ENCODE measurements at regions not wholly inside any gene's neighbourhood (a gene's known extent, or its start where the extent isn't known, plus 50 kb on each side); places are given as distances from the start of the nearest gene placed in this dataset.

DNA sequence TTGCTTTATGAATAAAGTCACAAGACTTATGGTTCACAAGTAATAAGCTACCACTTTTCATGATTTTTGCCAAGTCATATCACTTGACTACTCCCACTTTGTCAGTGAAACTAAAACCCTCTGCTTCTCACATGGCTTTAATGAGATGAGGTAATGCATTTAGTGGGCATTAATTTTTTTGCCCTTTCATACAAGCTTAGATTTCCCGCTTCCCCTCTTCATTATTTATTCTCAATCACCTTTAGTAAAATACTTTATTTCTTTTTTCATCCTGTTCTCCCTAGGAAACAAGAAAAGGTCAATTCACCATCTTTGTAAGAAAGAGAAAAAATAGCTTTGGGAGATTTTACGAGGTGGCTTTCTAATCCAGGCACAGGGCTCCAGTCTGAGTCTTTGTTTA lies 109.6 kb upstream of the STARD3NL start:
- H3K4me3 ChIP-seq = no peak overlapping the region
- no peak for DNase-seq (ENCODE audit: low spot score)
- TF ChIP-seq, protein P1, sequence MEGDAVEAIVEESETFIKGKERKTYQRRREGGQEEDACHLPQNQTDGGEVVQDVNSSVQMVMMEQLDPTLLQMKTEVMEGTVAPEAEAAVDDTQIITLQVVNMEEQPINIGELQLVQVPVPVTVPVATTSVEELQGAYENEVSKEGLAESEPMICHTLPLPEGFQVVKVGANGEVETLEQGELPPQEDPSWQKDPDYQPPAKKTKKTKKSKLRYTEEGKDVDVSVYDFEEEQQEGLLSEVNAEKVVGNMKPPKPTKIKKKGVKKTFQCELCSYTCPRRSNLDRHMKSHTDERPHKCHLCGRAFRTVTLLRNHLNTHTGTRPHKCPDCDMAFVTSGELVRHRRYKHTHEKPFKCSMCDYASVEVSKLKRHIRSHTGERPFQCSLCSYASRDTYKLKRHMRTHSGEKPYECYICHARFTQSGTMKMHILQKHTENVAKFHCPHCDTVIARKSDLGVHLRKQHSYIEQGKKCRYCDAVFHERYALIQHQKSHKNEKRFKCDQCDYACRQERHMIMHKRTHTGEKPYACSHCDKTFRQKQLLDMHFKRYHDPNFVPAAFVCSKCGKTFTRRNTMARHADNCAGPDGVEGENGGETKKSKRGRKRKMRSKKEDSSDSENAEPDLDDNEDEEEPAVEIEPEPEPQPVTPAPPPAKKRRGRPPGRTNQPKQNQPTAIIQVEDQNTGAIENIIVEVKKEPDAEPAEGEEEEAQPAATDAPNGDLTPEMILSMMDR (IDR thresholded peaks at IDR 0.05) = no peak

DNA sequence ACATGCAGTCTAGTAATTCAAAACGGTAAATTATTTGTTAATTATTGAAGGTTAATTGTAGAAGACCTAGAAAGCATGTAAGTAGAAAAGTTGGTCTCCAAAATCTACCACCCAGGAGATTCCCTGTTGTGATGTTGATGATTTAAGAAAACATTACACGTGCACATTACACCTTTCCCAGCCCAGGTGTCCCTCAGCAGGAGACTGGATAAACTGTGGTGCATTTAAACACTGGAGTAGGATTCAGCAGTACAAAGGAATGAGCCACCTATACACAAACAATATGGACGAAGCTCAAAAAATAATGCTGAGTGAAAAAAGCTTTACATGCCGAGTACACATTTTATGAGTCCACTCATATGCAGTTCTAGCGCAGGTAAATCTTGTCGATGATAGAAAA lies 109.0 kb upstream of the STARD3NL start:
- no peak for DNase-seq (ENCODE audit: low spot score)
- TF ChIP-seq, protein P1 (IDR thresholded peaks at IDR 0.05) = no peak
- no peak overlapping the region for H3K27ac ChIP-seq
- no peak overlapping the region for H3K4me3 ChIP-seq

More for the DNA sequence above, 109.6 kb upstream of the STARD3NL start:
- H3K27ac ChIP-seq = no peak overlapping the region

DNA sequence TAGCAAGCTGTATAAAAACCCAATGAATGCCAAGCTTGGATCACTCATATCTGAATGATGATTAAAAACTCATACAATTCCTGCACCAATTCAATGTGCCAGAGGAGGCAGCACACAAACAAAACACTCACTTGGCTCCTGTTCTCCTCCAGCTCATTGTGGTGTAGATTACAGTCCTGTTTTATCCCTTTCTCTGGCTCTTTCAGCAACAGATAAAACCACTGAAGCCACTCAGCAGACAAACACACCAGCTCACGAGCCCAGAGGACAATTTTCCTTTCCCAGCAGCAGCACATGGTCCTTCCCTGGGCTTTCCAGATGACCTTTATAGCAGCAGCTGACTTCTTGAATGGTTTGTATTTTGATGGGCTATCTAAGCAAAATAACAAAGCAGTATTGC lies 107.3 kb upstream of the STARD3NL start:
- no peak for DNase-seq (ENCODE audit: low spot score)
- H3K27ac ChIP-seq = no peak overlapping the region
- H3K4me3 ChIP-seq = no peak overlapping the region
- TF ChIP-seq, protein P1 (IDR thresholded peaks at IDR 0.05) = no peak

DNA sequence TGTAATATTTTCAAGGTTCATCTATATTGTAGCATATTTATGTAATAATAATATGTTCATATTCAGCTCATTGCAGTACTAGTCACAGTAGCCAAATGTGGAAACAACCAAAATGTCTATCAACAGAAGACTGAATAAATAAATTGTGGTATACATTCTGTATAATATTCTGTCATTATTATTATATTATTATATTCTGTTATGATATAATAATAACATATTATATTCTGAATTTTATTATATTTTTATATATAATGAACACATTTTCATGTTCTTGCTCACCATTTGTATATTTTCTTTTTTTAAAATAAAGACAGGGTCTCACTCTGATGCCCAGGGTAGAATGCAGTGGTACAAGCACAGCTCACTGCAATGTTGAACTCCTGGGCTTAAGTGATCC lies 91.2 kb upstream of the STARD3NL start:
- TF ChIP-seq, protein P1 (IDR thresholded peaks at IDR 0.05) = no peak
- H3K4me3 ChIP-seq = no peak overlapping the region
- no peak for DNase-seq (ENCODE audit: low spot score)

DNA sequence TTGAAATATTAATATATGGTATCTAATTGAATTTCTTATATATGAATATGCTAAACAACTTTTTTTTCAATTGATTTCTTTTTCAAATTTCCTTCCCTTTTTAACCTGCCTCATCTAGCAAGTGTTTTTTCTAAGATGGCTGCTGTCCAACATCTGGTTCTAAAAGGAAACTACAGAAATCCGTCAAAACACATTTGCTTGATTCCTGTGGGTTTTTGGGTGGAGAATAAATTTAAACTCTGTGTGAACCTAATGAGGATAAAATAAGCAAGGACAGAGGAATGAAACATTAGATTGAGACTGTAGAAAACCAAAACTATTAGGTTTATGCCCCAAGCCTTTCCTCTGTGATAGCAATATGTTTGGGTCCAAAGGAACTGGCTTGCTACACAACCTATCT lies 75.5 kb upstream of the STARD3NL start:
- TF ChIP-seq, protein P1 (IDR thresholded peaks at IDR 0.05) = no peak
- DNase-seq (ENCODE audit: low spot score) = no peak
- Histone ChIP-seq H3K27ac (no peak overlapping the region), H3K4me3 (no peak overlapping the region)

More for the DNA sequence above, 91.2 kb upstream of the STARD3NL start:
- no peak overlapping the region for H3K27ac ChIP-seq

DNA sequence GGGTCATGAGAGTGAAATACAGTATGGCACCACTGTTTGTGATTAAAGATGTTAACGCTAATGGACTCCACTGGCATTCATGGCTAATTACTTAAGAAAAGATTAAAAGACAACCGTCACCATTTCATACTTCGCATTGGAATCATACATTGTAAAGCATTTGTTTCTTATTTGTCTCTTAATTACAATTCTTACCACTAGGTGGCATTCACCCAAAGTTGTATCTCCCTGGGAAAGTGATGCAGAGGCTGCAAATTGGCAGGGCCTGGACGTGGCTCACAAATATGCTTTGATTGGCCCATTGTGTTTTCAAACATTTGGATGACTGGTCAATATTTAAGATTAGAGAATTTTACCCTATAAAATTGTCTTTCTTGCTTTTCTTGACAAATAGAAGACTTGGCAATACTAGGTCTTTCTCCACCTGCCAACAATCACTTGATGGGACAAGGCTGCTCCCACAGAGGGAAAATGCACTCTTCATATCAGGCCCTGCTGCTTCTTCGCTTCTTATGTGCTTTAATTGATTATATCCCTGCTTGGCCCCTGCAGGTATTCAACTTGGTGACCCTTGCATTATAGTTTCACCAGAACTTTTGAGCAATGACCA lies 72.1 kb upstream of the STARD3NL start:
- DNase-seq (ENCODE audit: low spot score) = no peak
- Histone ChIP-seq H3K27ac (no peak overlapping the region), H3K4me3 (no peak overlapping the region)
- TF ChIP-seq, protein P1 (IDR thresholded peaks at IDR 0.05) = peak; percentile 63

DNA sequence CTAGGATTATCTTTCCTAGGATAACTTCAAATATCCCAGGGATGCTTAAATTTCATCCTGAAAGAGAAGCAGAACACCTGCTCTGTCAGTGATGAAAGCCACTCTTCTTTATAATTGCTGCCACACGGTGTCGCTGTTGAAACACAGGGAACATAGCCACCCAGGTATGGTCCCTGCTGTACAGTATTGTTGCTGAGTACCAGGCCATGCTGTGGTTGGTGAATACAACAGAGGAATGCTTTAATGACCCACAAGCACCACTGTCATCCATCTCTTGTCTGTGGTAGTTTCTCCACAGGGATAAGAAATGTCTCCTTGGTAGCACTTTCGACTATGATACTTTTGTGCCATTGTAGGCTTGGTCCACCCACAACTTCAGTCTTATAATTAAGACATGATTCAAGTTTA lies 70.6 kb upstream of the STARD3NL start:
- DNase-seq (ENCODE audit: low spot score) = no peak
- Histone ChIP-seq H3K4me3 (no peak overlapping the region), H3K27ac (no peak overlapping the region)
- TF ChIP-seq, protein P1 (IDR thresholded peaks at IDR 0.05) = peak; percentile 73

All from coronary artery (tissue), 2 donors.